HepG2 (cell line): ENCODE measurements at regions not wholly inside any gene's neighbourhood (a gene's known extent, or its start where the extent isn't known, plus 50 kb on each side); places are given as distances from the start of the nearest gene placed in this dataset.

Experiments
- ATAC-seq: fragments of 200-7000 bp; cut with Tn5 transposase; 3 replicates; pipeline ENCODE4 v1.9.1; 2020; ENCODE audit warnings: mild to moderate bottlenecking, moderate library complexity
- BruUV-seq: library from RNA; stranded (reverse); fragments of 400-500 nt; replicated peaks from 2 replicates; lab custom pipeline; 2021; lab: Mats Ljungman, UMichigan
- CTCF ChIA-PET: fragments of 300-600 bp; formaldehyde crosslinking; extraction: SDS; loops from one replicate; lab custom pipeline; 2021; ENCODE audit warnings: low total read pairs, inconsistent platforms, low intra/inter-chr PET ratio; lab: Yijun Ruan, JAX
- POLR2A ChIA-PET: fragments of 350-600 bp; sonication (Branson Sonifier 250); formaldehyde crosslinking; loops from one replicate; lab custom pipeline; 2020; ENCODE audit warnings: antibody characterized with exemption, inconsistent platforms; lab: Yijun Ruan, JAX
- DNase-seq: peaks from one replicate; pipeline ENCODE4 v3.0.0-alpha.2; 2015; ENCODE audit warnings: low spot score
- FAIRE-seq: peaks from 3 replicates; lab custom pipeline; 2011; peaks lifted over from hg19 to GRCh38; lab: Jason Lieb, UNC
- H2AFZ ChIP-seq: one replicate; pipeline ENCODE4 v1.6.1; 2011; ENCODE audit warnings: low read length, inconsistent platforms
- H3K27ac ChIP-seq: fragments of 300-600 bp; 3 replicates; pipeline ENCODE4 v1.8.0; 2011; ENCODE audit warnings: mixed run types, mild to moderate bottlenecking, mixed read lengths, low read length, inconsistent platforms; ENCODE audit not compliant: insufficient read depth; ENCODE audit errors: extremely low read length
- H3K27me3 ChIP-seq, 2 experiments: fragments of 200-600 bp in 1 of 2; 2 replicates in 1 of 2; 3 replicates in 1 of 2; pipeline versions ENCODE4 v1.6.0 to v1.8.0; 2011; ENCODE audit warnings: low read length in 2 of 2, mild to moderate bottlenecking in 2 of 2, moderate library complexity in 2 of 2, inconsistent platforms in 1 of 2; ENCODE audit not compliant: insufficient read depth in 2 of 2, control insufficient read depth in 1 of 2
- H3K36me3 ChIP-seq, 2 experiments: fragments of 200-600 bp in 1 of 2; replicated peaks in 1 of 2; 2 replicates in 1 of 2; 3 replicates in 1 of 2; pipeline versions ENCODE4 v1.5.1 to v1.8.0; 2011; ENCODE audit warnings: low read length in 2 of 2, inconsistent platforms in 1 of 2; ENCODE audit not compliant: insufficient read depth in 2 of 2, control insufficient read depth in 1 of 2
- H3K4me1 ChIP-seq: 2 replicates; pipeline ENCODE4 v1.5.1; 2012; ENCODE audit warnings: low read length, inconsistent platforms; ENCODE audit not compliant: insufficient read depth
- H3K4me2 ChIP-seq: 2 replicates; pipeline ENCODE4 v1.6.0; 2011; ENCODE audit warnings: low read depth, low read length, inconsistent platforms
- H3K4me3 ChIP-seq, 3 experiments: fragments of 200-600 bp in 1 of 3; sonication (generic), shearing (Covaris generic) in 1 of 3; replicated peaks in 1 of 3; 2 replicates each; pipeline ENCODE4 v1.5.1; 2011 to 2016; ENCODE audit warnings: low read length in 3 of 3, inconsistent platforms in 2 of 3, low read depth in 2 of 3, mild to moderate bottlenecking in 2 of 3, control low read depth in 1 of 3, mixed read lengths in 1 of 3; ENCODE audit not compliant: insufficient read depth in 1 of 3
- H3K79me2 ChIP-seq: one replicate; pipeline ENCODE4 v1.6.1; 2011; ENCODE audit warnings: low read length, inconsistent platforms; ENCODE audit not compliant: insufficient read depth
- H3K9ac ChIP-seq: 2 replicates; pipeline ENCODE4 v1.6.0; 2011; ENCODE audit warnings: mild to moderate bottlenecking, low read depth, low read length, inconsistent platforms; ENCODE audit not compliant: insufficient read depth
- H3K9me3 ChIP-seq: 2 replicates; pipeline ENCODE4 v1.5.1; 2012; ENCODE audit warnings: mild to moderate bottlenecking, low read length
- H4K20me1 ChIP-seq: 2 replicates; pipeline ENCODE4 v1.6.0; 2011; ENCODE audit warnings: inconsistent platforms, mild to moderate bottlenecking, low read length, moderate library complexity; ENCODE audit not compliant: insufficient read depth
- HES4 ChIP-seq: sonication (generic); formaldehyde crosslinking; IDR thresholded peaks from 2 replicates; pipeline ENCODE4 v1.9.0; 2021; ENCODE audit warnings: mild to moderate bottlenecking, missing genetic modification reagents, borderline replicate concordance
- MAZ ChIP-seq, 2 experiments: sonication (generic) in 1 of 2; formaldehyde crosslinking in 1 of 2; IDR thresholded peaks; 2 replicates each; pipeline versions ENCODE4 v1.5.0 to v1.6.1; 2012 to 2020; ENCODE audit warnings: low read depth in 2 of 2, mild to moderate bottlenecking in 2 of 2, borderline replicate concordance in 1 of 2, improper control_type of control experiment in 1 of 2, low read length in 1 of 2, missing genetic modification reagents in 1 of 2, moderate library complexity in 1 of 2
- MIER2 ChIP-seq: IDR thresholded peaks from 2 replicates; pipeline ENCODE4 v1.6.1; 2016; ENCODE audit warnings: missing biosample characterization, missing genetic modification reagents
- SATB2 ChIP-seq: sonication (generic); formaldehyde crosslinking; IDR thresholded peaks from 2 replicates; pipeline ENCODE4 v1.5.0; 2020; ENCODE audit warnings: missing genetic modification reagents
- ZNF747 ChIP-seq: sonication (generic); formaldehyde crosslinking; IDR thresholded peaks from 2 replicates; pipeline ENCODE4 v1.8.1; 2023; ENCODE audit warnings: missing genetic modification reagents, mild to moderate bottlenecking, borderline replicate concordance
- WGBS: methylation state at CpG from one replicate; pipeline ENCODE4 v1.1.6; 2017; ENCODE audit warnings: low lambda C conversion rate; 5-methylcytosine and 5-hydroxymethylcytosine counted together
- in situ Hi-C: cut with HindIII; loops from 2 replicates; pipeline ENCODE4 v1.10.0; 2017; ENCODE audit warnings: low pct_unique_long_range_greater_than_20kb; ENCODE audit not compliant: extremely low pct_ligation_motif_present
- intact Hi-C: fragments of 100-400 bp; cut with micrococcal nuclease; formaldehyde crosslinking; loops from one replicate; pipeline ENCODE4 v1.10.0; 2022; ENCODE audit not compliant: unreplicated experiment

DNA sequence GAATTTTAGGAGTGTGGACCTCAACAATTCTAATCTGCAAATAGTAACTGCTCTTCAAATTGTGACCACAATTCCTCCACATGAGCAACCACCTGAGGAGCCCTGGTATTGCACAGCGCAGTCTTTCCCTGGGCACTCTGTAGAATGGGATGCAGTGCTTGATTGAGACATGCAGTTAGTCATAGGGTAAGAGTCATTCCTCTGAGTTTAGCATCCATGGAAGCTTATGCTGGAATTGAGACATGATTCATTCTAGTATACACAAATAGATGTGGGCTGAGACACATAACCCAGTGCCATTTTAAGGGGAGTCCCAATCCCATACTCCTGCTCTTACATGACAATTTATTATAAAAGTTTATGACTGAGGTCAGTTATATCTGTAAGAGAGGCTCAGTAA lies 582.3 kb upstream of the CNTNAP2 start:
- DNase-seq, result no peak
- Histone ChIP-seq H3K79me2 (no peaks in the 10 kb centered on the region), H3K9me3 (peaks cover 86% of the 10 kb centered on the region), H4K20me1 (no peaks in the 10 kb centered on the region), H3K4me2 (no peak overlapping the region), H3K27me3 (no peaks in the 10 kb centered on the region), H3K4me3 (no peak overlapping the region), H3K4me1 (no peaks in the 10 kb centered on the region), H3K9ac (no peak overlapping the region), H2AFZ (no peak overlapping the region), H3K36me3 (no peaks in the 10 kb centered on the region), H3K27ac (no peak overlapping the region)
- intact Hi-C loops (no loop called here), in situ Hi-C loops (no loop called here)
- BruUV-seq, result no TSS peak
- 40% methylated on average over 1 of the region's 1 CpG for WGBS
- TF ChIP-seq MAZ (IDR thresholded peaks at IDR 0.05; ENCODE audit: borderline replicate concordance, low read depth, low read length) (no peak), MAZ (CRISPR knock-in tag; IDR thresholded peaks at IDR 0.05; ENCODE audit: low read depth) (no peak), HES4 (CRISPR knock-in tag) (no peak), SATB2 (no peak), ZNF747 (no peak)
- ChIA-PET POLR2A (no interaction called here), CTCF (no interaction called here)
- no peak for FAIRE-seq
- ATAC-seq, result no peak

DNA sequence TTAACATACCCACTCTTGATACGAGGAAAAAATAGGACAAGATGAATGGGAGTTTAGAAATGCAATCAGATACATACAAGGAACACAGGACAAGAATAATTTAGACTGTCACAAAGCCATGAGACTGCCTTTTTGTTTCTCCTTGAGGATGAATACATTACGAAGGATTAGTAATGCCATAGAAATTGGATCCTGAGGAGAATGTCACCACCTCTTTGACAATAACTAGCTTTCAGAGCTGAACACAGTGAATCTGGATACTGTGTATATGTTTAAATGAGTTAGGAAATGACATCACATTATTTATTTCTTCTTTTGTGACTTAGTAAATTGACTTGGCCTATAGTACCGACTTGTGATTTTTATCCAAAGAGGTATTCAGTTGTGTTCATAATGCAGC lies 596.3 kb upstream of the CNTNAP2 start:
- CTCF ChIA-PET, result no interaction called here
- POLR2A ChIA-PET, result no interaction called here
- FAIRE-seq (no peak), DNase-seq (no peak), ATAC-seq (no peak)
- no peaks in the 10 kb centered on the region for H4K20me1 ChIP-seq
- no peaks in the 10 kb centered on the region for H3K79me2 ChIP-seq
- no TSS peak for BruUV-seq
- WGBS, result under 1% methylated on average over 3 of the region's 3 CpGs
- H2AFZ ChIP-seq, result no peak overlapping the region
- peaks cover 84% of the 10 kb centered on the region for H3K9me3 ChIP-seq
- TF ChIP-seq MIER2 (CRISPR knock-in tag), result no peak
- no peak overlapping the region for H3K9ac ChIP-seq
- no peaks in the 10 kb centered on the region for H3K36me3 ChIP-seq
- no peaks in the 10 kb centered on the region for H3K27me3 ChIP-seq
- H3K4me3 ChIP-seq, result no peak overlapping the region
- no peak overlapping the region for H3K27ac ChIP-seq
- in situ Hi-C loops, result no loop called here
- no peak overlapping the region for H3K4me2 ChIP-seq
- intact Hi-C loops, result no loop called here
- H3K4me1 ChIP-seq, result no peaks in the 10 kb centered on the region
